WTC11 (cell line): ENCODE measurements at regions not wholly inside any gene's neighbourhood (a gene's known extent, or its start where the extent isn't known, plus 50 kb on each side); places are given as distances from the start of the nearest gene placed in this dataset.

Experiments
- ATAC-seq: fragments of 200-7000 bp; cut with Tn5 transposase; 2 replicates; pipeline ENCODE4 v1.10.0; 2021; ENCODE audit warnings: mild to moderate bottlenecking, moderate library complexity
- CTCF ChIA-PET: fragments of 300-600 bp; sonication (Branson Sonifier 250); formaldehyde crosslinking; loops from one replicate; lab custom pipeline; 2021; ENCODE audit warnings: antibody characterized with exemption; lab: Charles Lee
- POLR2A ChIA-PET: fragments of 350-600 bp; sonication (Branson Sonifier 250); formaldehyde crosslinking; loops from one replicate; lab custom pipeline; 2021; ENCODE audit warnings: antibody characterized with exemption; lab: Charles Lee
- DNase-seq: peaks from one replicate; pipeline ENCODE4 v3.0.0; 2021; ENCODE audit warnings: low spot score
- H3K27ac Mint-ChIP-seq: 2 replicates; pipeline ENCODE4 v1.8.0; 2021; ENCODE audit warnings: mixed read lengths
- H3K27me3 Mint-ChIP-seq: 2 replicates; pipeline ENCODE4 v1.8.0; 2021; ENCODE audit warnings: low read depth, mild to moderate bottlenecking, moderate library complexity, mixed read lengths
- H3K36me3 Mint-ChIP-seq: 2 replicates; pipeline ENCODE4 v1.8.0; 2021; ENCODE audit warnings: mixed read lengths
- H3K4me1 Mint-ChIP-seq: 2 replicates; pipeline ENCODE4 v1.8.0; 2022; ENCODE audit warnings: mixed read lengths
- H3K4me3 Mint-ChIP-seq: 2 replicates; pipeline ENCODE4 v1.8.0; 2021; ENCODE audit warnings: mild to moderate bottlenecking, moderate library complexity, mixed read lengths
- H3K9me3 Mint-ChIP-seq: 2 replicates; pipeline ENCODE4 v1.8.0; 2021; ENCODE audit warnings: mixed read lengths
- ATF1 ChIP-seq: sonication (generic); formaldehyde crosslinking; IDR thresholded peaks from 2 replicates; pipeline ENCODE4 v1.8.1; 2023; ENCODE audit warnings: mild to moderate bottlenecking, moderate library complexity, missing genetic modification reagents
- CREB1 ChIP-seq: sonication (generic); formaldehyde crosslinking; IDR thresholded peaks from 2 replicates; pipeline ENCODE4 v1.8.0; 2023; ENCODE audit warnings: mild to moderate bottlenecking, missing genetic modification reagents
- CREM ChIP-seq: sonication (generic); formaldehyde crosslinking; IDR thresholded peaks from 2 replicates; pipeline ENCODE4 v1.8.1; 2022; ENCODE audit warnings: mild to moderate bottlenecking, missing genetic modification reagents, moderate library complexity
- ERG ChIP-seq: fragments of 250-450 bp; sonication (Bioruptor Pico); IDR thresholded peaks from 2 replicates; pipeline ENCODE4 v1.8.0; 2021; ENCODE audit warnings: mild to moderate bottlenecking
- ESRRA ChIP-seq: sonication (generic); formaldehyde crosslinking; IDR thresholded peaks from 2 replicates; pipeline ENCODE4 v1.8.1; 2022; ENCODE audit warnings: mild to moderate bottlenecking, missing genetic modification reagents, borderline replicate concordance
- GTF2I ChIP-seq: fragments of 250-450 bp; sonication (Bioruptor Pico); conservative IDR thresholded peaks from 2 replicates; pipeline ENCODE4 v1.4.0; 2021; ENCODE audit warnings: mild to moderate bottlenecking
- HMGA2 ChIP-seq: fragments of 250-450 bp; sonication (Bioruptor Pico); IDR thresholded peaks from 2 replicates; pipeline ENCODE4 v1.4.0; 2021; ENCODE audit warnings: mild to moderate bottlenecking, moderate library complexity
- IRF2 ChIP-seq: sonication (generic); formaldehyde crosslinking; IDR thresholded peaks from 2 replicates; pipeline ENCODE4 v1.8.0; 2022; ENCODE audit warnings: low read depth, missing genetic modification reagents, borderline replicate concordance
- JAZF1 ChIP-seq: fragments of 250-450 bp; sonication (Bioruptor Pico); IDR thresholded peaks from 2 replicates; pipeline ENCODE4 v1.9.0; 2021; ENCODE audit warnings: moderate library complexity, mild to moderate bottlenecking, inconsistent platforms
- MYBL2 ChIP-seq: sonication (generic); formaldehyde crosslinking; IDR thresholded peaks from 2 replicates; pipeline ENCODE4 v1.8.1; 2023; ENCODE audit warnings: mild to moderate bottlenecking, moderate library complexity, missing genetic modification reagents
- NFE2L1 ChIP-seq: sonication (generic); formaldehyde crosslinking; IDR thresholded peaks from 2 replicates; pipeline ENCODE4 v1.8.1; 2023; ENCODE audit warnings: missing genetic modification reagents
- NFYB ChIP-seq: sonication (generic); formaldehyde crosslinking; conservative IDR thresholded peaks from 2 replicates; pipeline ENCODE4 v1.8.0; 2022; ENCODE audit warnings: low read depth, missing genetic modification reagents
- NR3C1 ChIP-seq: sonication (generic); formaldehyde crosslinking; conservative IDR thresholded peaks from 2 replicates; pipeline ENCODE4 v1.8.1; 2023; ENCODE audit warnings: low read depth, mild to moderate bottlenecking, missing genetic modification reagents
- PRRX2 ChIP-seq: fragments of 250-450 bp; sonication (Bioruptor Pico); IDR thresholded peaks from 2 replicates; pipeline ENCODE4 v1.8.0; 2021; ENCODE audit warnings: mild to moderate bottlenecking
- SMAD3 ChIP-seq: sonication (generic); formaldehyde crosslinking; IDR thresholded peaks from 2 replicates; pipeline ENCODE4 v1.8.0; 2022; ENCODE audit warnings: missing genetic modification reagents, mild to moderate bottlenecking, borderline replicate concordance
- SMAD4 ChIP-seq: sonication (generic); formaldehyde crosslinking; IDR thresholded peaks from 2 replicates; pipeline ENCODE4 v1.8.0; 2022; ENCODE audit warnings: mild to moderate bottlenecking, missing genetic modification reagents
- TCF7 ChIP-seq: sonication (generic); formaldehyde crosslinking; IDR thresholded peaks from 2 replicates; pipeline ENCODE4 v1.8.0; 2022; ENCODE audit warnings: mild to moderate bottlenecking, low read depth, missing genetic modification reagents, moderate library complexity
- TEAD4 ChIP-seq: sonication (generic); formaldehyde crosslinking; IDR thresholded peaks from 2 replicates; pipeline ENCODE4 v1.8.0; 2022; ENCODE audit warnings: mild to moderate bottlenecking, missing genetic modification reagents
- ZBTB21 ChIP-seq: sonication (generic); formaldehyde crosslinking; IDR thresholded peaks from 2 replicates; pipeline ENCODE4 v1.8.1; 2023; ENCODE audit warnings: mild to moderate bottlenecking, missing genetic modification reagents, borderline replicate concordance
- ZMAT4 ChIP-seq: fragments of 250-450 bp; sonication (Bioruptor Pico); IDR thresholded peaks from 2 replicates; pipeline ENCODE4 v1.9.0; 2021; ENCODE audit warnings: mild to moderate bottlenecking
- ZNF232 ChIP-seq: sonication (generic); formaldehyde crosslinking; IDR thresholded peaks from 2 replicates; pipeline ENCODE4 v1.8.0; 2022; ENCODE audit warnings: mild to moderate bottlenecking, missing genetic modification reagents
- ZNF263 ChIP-seq: sonication (generic); formaldehyde crosslinking; IDR thresholded peaks from 2 replicates; pipeline ENCODE4 v1.8.1; 2022; ENCODE audit warnings: low read depth, mild to moderate bottlenecking, moderate library complexity, missing genetic modification reagents
- ZNF671 ChIP-seq: fragments of 250-450 bp; sonication (Bioruptor Pico); IDR thresholded peaks from 2 replicates; pipeline ENCODE4 v1.8.0; 2021; ENCODE audit warnings: mild to moderate bottlenecking
- TF ChIP-seq, protein P1 (sequence below): sonication (generic); formaldehyde crosslinking; IDR thresholded peaks from 2 replicates; pipeline ENCODE4 v1.8.1; 2022; ENCODE audit warnings: missing genetic modification reagents, borderline replicate concordance
- TF ChIP-seq, protein P2 (sequence below): sonication (generic); formaldehyde crosslinking; conservative IDR thresholded peaks from 2 replicates; pipeline ENCODE4 v1.8.1; 2022; ENCODE audit warnings: mild to moderate bottlenecking, missing genetic modification reagents
- TF ChIP-seq, protein P3 (sequence below): sonication (generic); formaldehyde crosslinking; IDR thresholded peaks from 2 replicates; pipeline ENCODE4 v1.8.1; 2023; ENCODE audit warnings: mild to moderate bottlenecking, missing genetic modification reagents
- TF ChIP-seq, protein P4 (sequence below): sonication (generic); formaldehyde crosslinking; conservative IDR thresholded peaks from 2 replicates; pipeline ENCODE4 v1.8.1; 2023; ENCODE audit warnings: mild to moderate bottlenecking, low read depth, missing genetic modification reagents, moderate library complexity

DNA sequence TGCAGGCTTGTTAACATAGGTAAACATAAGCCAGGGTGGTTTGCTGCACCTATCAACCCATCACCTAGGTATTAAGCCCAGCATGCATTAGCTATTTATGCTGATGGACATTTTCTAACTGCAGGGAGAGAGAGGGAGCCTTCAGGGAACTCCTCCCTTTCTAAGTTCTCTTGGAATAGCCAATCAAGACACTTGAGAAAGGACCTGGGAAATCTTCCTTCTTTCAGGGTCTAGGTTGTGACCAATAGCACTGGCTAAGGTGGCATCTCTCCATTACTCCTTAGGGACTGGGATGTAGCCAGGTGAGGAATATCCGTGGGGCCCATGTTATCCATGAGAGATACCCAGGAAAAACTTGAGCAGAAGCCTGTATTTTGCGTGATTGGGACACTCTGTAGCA lies 849.6 kb upstream of the MAP3K7 start:
- Mint-ChIP-seq H3K4me3 (no peak overlapping the region), H3K27ac (no peak overlapping the region)
- ChIA-PET CTCF (no interaction called here), POLR2A (no interaction called here)
- no peak for DNase-seq
- ATAC-seq = peak; percentile 79
- TF ChIP-seq ZMAT4 (CRISPR knock-in tag) (no peak), ZBTB21 (CRISPR knock-in tag) (no peak), ZNF263 (CRISPR knock-in tag) (no peak), NFYB (CRISPR knock-in tag) (no peak), SMAD4 (CRISPR knock-in tag) (no peak), PRRX2 (no peak), NFE2L1 (no peak), ERG (no peak), MYBL2 (CRISPR knock-in tag) (no peak)
- TF ChIP-seq, all 79 proteins: peak for 0
- Mint-ChIP-seq H3K36me3 (no peaks in the 10 kb centered on the region), H3K9me3 (no peaks in the 10 kb centered on the region), H3K4me1 (peaks cover 13% of the 10 kb centered on the region), H3K27me3 (no peaks in the 10 kb centered on the region)

DNA sequence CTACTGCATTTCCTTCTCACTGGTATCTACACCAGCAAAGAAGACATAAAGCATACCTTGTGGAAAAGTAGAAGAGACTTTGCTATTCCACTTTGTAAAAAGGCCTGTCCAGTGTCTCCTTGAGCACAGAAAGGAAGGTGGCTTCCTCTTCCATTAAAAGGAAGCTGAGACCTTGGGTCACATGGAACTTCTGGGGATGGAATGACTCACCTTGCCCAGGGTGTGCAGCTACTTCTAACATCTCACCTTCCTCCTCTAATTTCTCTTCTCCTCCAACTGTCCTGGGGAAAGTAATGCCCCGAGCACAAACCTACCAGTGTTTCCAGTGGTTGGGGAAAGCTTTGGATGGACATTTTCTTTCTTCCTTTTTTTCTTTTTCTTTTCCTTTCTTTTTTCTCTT lies 848.8 kb upstream of the MAP3K7 start:
- CTCF ChIA-PET = no interaction called here
- no peak overlapping the region for H3K27ac Mint-ChIP-seq
- H3K4me3 Mint-ChIP-seq = no peak overlapping the region

GRCh38 chr6:91434576-91434975 lies 847.7 kb upstream of the MAP3K7 start:
- Mint-ChIP-seq H3K9me3 (no peaks in the 10 kb centered on the region), H3K4me1 (peaks cover 13% of the 10 kb centered on the region), H3K27ac (no peak overlapping the region), H3K4me3 (no peak overlapping the region), H3K36me3 (no peaks in the 10 kb centered on the region), H3K27me3 (peaks cover 4% of the 10 kb centered on the region; the same call in 1 of the 2 replicates)
- no peak for ATAC-seq
- POLR2A ChIA-PET = no interaction called here
- DNase-seq = no peak
- CTCF ChIA-PET = no interaction called here
- TF ChIP-seq NR3C1 (CRISPR knock-in tag) (no peak), IRF2 (no peak), GTF2I (CRISPR knock-in tag) (no peak), ZNF671 (no peak), ESRRA (CRISPR knock-in tag) (no peak), ZNF232 (CRISPR knock-in tag) (no peak), JAZF1 (CRISPR knock-in tag) (no peak), ATF1 (CRISPR knock-in tag) (no peak), CREM (no peak), TEAD4 (CRISPR knock-in tag) (no peak), CREB1 (no peak), TCF7 (CRISPR knock-in tag) (no peak), SMAD3 (CRISPR knock-in tag) (no peak), NFE2L1 (no peak)
- TF ChIP-seq, protein P1, sequence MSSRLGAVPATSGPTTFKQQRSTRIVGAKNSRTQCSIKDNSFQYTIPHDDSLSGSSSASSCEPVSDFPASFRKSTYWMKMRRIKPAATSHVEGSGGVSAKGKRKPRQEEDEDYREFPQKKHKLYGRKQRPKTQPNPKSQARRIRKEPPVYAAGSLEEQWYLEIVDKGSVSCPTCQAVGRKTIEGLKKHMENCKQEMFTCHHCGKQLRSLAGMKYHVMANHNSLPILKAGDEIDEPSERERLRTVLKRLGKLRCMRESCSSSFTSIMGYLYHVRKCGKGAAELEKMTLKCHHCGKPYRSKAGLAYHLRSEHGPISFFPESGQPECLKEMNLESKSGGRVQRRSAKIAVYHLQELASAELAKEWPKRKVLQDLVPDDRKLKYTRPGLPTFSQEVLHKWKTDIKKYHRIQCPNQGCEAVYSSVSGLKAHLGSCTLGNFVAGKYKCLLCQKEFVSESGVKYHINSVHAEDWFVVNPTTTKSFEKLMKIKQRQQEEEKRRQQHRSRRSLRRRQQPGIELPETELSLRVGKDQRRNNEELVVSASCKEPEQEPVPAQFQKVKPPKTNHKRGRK (CRISPR knock-in tag) = no peak
- TF ChIP-seq, protein P2, sequence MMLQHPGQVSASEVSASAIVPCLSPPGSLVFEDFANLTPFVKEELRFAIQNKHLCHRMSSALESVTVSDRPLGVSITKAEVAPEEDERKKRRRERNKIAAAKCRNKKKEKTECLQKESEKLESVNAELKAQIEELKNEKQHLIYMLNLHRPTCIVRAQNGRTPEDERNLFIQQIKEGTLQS (CRISPR knock-in tag) = no peak
- TF ChIP-seq, protein P3, sequence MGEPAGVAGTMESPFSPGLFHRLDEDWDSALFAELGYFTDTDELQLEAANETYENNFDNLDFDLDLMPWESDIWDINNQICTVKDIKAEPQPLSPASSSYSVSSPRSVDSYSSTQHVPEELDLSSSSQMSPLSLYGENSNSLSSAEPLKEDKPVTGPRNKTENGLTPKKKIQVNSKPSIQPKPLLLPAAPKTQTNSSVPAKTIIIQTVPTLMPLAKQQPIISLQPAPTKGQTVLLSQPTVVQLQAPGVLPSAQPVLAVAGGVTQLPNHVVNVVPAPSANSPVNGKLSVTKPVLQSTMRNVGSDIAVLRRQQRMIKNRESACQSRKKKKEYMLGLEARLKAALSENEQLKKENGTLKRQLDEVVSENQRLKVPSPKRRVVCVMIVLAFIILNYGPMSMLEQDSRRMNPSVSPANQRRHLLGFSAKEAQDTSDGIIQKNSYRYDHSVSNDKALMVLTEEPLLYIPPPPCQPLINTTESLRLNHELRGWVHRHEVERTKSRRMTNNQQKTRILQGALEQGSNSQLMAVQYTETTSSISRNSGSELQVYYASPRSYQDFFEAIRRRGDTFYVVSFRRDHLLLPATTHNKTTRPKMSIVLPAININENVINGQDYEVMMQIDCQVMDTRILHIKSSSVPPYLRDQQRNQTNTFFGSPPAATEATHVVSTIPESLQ (CRISPR knock-in tag) = no peak
- TF ChIP-seq, protein P4, sequence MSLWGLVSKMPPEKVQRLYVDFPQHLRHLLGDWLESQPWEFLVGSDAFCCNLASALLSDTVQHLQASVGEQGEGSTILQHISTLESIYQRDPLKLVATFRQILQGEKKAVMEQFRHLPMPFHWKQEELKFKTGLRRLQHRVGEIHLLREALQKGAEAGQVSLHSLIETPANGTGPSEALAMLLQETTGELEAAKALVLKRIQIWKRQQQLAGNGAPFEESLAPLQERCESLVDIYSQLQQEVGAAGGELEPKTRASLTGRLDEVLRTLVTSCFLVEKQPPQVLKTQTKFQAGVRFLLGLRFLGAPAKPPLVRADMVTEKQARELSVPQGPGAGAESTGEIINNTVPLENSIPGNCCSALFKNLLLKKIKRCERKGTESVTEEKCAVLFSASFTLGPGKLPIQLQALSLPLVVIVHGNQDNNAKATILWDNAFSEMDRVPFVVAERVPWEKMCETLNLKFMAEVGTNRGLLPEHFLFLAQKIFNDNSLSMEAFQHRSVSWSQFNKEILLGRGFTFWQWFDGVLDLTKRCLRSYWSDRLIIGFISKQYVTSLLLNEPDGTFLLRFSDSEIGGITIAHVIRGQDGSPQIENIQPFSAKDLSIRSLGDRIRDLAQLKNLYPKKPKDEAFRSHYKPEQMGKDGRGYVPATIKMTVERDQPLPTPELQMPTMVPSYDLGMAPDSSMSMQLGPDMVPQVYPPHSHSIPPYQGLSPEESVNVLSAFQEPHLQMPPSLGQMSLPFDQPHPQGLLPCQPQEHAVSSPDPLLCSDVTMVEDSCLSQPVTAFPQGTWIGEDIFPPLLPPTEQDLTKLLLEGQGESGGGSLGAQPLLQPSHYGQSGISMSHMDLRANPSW = no peak

More for the DNA sequence above, 848.8 kb upstream of the MAP3K7 start:
- no peak for TF ChIP-seq ATF1 (CRISPR knock-in tag)
- no peak for TF ChIP-seq HMGA2
- POLR2A ChIA-PET = interaction anchor here (0.7 kb wide), 1 partner anchor 388 kb away, joined by 4 read pairs; no protein-coding TSS in a partner anchor
- H3K27me3 Mint-ChIP-seq = no peaks in the 10 kb centered on the region
- ATAC-seq = no peak
- H3K9me3 Mint-ChIP-seq = no peaks in the 10 kb centered on the region
- no peak for DNase-seq
- H3K36me3 Mint-ChIP-seq = no peaks in the 10 kb centered on the region
- peaks cover 13% of the 10 kb centered on the region for H3K4me1 Mint-ChIP-seq
